H1 (cell line): ENCODE measurements at regions not wholly inside any gene's neighbourhood (a gene's known extent, or its start where the extent isn't known, plus 50 kb on each side); places are given as distances from the start of the nearest gene placed in this dataset.

Source experiments
- MAFK ChIP-seq: IDR thresholded peaks from 2 replicates; pipeline ENCODE4 v1.6.1; 2012; ENCODE audit warnings: low read depth, mild to moderate bottlenecking, improper control_type of control experiment, low read length
- SP1 ChIP-seq: IDR thresholded peaks from 2 replicates; pipeline ENCODE4 v1.6.1; 2011; ENCODE audit warnings: low read depth, low read length
- SP4 ChIP-seq: IDR thresholded peaks from 2 replicates; pipeline ENCODE4 v1.6.1; 2012; ENCODE audit warnings: low read length, inconsistent platforms
- SUZ12 ChIP-seq: fragments of 200-600 bp; sonication (generic); IDR thresholded peaks from 2 replicates; pipeline ENCODE4 v1.6.1; 2012; ENCODE audit warnings: mild to moderate bottlenecking, inconsistent platforms, low read length, moderate library complexity, mixed read lengths

DNA sequence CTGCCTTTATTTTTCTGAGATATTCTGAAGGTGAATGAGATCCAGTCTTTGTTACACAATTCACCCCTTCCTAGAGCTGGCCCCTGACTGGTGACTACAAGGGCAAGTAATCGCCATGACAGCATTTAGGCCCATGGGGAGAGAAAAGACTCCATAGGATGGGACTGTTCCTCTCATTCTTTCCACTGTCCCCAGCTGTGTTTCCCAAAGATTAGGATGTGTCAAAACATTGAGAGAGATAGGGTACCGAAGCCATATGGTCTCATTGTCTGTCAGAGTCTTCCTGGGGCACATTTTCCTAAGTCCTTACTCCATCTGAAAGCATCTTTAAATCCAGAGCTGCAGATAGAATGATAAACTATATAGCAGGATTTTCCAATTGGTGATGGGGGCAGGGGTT is 423.5 kb downstream of the OMA1 start (continued):
- TF ChIP-seq SP1: no peak
- TF ChIP-seq SP4: no peak
- TF ChIP-seq SUZ12: no peak
- no peak for TF ChIP-seq MAFK
